ENCODE measurements at regions not wholly inside any gene's neighbourhood (a gene's known extent, or its start where the extent isn't known, plus 50 kb on each side); places are given as distances from the start of the nearest gene placed in this dataset.

- TF ChIP-seq CTCF (IDR thresholded peaks at IDR 0.05; ENCODE audit: low read depth, low read length, poor library complexity, severe bottlenecking) (no peak), EZH2phosphoT487 (IDR thresholded peaks at IDR 0.05; ENCODE audit: borderline replicate concordance, low read length) (no peak)
Measured at GRCh38 chr2:83233781-83234180, 1225.3 kb downstream of the SUCLG1 start.

Measured in DOHH2 (cell line).